ENCODE measurements at regions not wholly inside any gene's neighbourhood (a gene's known extent, or its start where the extent isn't known, plus 50 kb on each side); places are given as distances from the start of the nearest gene placed in this dataset.

- Histone ChIP-seq H3K27ac (no peak overlapping the region), H3K36me3 (no peaks in the 10 kb centered on the region), H3K9me3 (no peaks in the 10 kb centered on the region), H3K4me3 (no peak overlapping the region), H3K4me1 (no peaks in the 10 kb centered on the region), H3K27me3 (no peaks in the 10 kb centered on the region)
- no peak for DNase-seq (ENCODE audit: low spot score in 2 of 2)
- WGBS, 2 donors = 48 to 55% methylated on average over 6 of the region's 6 CpGs
- TF ChIP-seq EP300 (IDR thresholded peaks at IDR 0.05) (no peak), POLR2A (IDR thresholded peaks at IDR 0.05) (no peak)
- TF ChIP-seq, protein P1, sequence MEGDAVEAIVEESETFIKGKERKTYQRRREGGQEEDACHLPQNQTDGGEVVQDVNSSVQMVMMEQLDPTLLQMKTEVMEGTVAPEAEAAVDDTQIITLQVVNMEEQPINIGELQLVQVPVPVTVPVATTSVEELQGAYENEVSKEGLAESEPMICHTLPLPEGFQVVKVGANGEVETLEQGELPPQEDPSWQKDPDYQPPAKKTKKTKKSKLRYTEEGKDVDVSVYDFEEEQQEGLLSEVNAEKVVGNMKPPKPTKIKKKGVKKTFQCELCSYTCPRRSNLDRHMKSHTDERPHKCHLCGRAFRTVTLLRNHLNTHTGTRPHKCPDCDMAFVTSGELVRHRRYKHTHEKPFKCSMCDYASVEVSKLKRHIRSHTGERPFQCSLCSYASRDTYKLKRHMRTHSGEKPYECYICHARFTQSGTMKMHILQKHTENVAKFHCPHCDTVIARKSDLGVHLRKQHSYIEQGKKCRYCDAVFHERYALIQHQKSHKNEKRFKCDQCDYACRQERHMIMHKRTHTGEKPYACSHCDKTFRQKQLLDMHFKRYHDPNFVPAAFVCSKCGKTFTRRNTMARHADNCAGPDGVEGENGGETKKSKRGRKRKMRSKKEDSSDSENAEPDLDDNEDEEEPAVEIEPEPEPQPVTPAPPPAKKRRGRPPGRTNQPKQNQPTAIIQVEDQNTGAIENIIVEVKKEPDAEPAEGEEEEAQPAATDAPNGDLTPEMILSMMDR (IDR thresholded peaks at IDR 0.05) = no peak
Measured at GRCh38 chr13:73610799-73611592, 523.2 kb downstream of the KLF12 start.

- Histone ChIP-seq H3K4me3 (no peak overlapping the region), H3K9me3 (peaks cover 0 to under 1% (median 0%) of the 10 kb centered on the region in 4 donors), H3K36me3 (no peaks in the 10 kb centered on the region), H3K4me1 (no peaks in the 10 kb centered on the region), H3K27me3 (no peaks in the 10 kb centered on the region), H3K27ac (no peak overlapping the region)
- 79 to 83% methylated on average over 7 of the region's 7 CpGs for WGBS, 2 donors
- DNase-seq (ENCODE audit: low spot score in 2 of 2) = no peak
- TF ChIP-seq POLR2A (IDR thresholded peaks at IDR 0.05) (no peak), EP300 (IDR thresholded peaks at IDR 0.05) (no peak)
- TF ChIP-seq, protein P1 (IDR thresholded peaks at IDR 0.05) = no peak
Measured at GRCh38 chr13:73608711-73609485, 525.3 kb downstream of the KLF12 start.

- H3K36me3 ChIP-seq = no peaks in the 10 kb centered on the region
- no peak for TF ChIP-seq POLR2A (IDR thresholded peaks at IDR 0.05)
- 69 to 77% methylated on average over 2 of the region's 2 CpGs for WGBS, 2 donors
Measured at GRCh38 chr13:73608157-73608516, 526.1 kb downstream of the KLF12 start.

DNA sequence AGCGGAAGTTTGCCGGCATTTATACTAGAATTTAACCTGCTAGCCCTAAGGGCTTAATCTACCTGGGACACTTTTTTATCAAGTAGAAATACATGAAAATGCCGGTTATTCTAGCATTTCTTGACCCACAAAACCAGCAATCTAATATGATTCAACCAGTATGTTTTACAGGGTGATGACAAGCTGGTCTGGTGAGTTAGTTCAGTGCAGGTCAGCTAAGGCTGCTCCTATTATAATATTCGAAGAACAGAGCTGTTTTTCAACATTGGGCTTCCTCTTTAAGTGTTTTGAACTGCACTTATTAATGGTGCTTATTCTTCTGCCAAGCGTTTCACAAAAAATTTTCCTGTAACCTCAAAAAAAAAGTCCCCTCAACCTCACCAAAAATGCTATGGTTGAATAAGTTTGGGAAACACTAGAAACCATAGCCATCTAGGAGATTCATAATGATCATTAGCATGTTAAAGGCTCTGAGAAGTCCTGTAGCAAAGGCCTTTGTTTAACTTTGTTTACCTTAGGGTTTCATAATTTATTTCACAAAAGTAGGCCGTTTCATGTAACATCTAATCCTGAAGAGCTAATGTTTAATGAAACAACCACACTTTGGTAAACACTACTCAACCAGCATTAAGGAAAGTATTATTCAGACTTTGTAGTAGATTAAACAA, 526.6 kb downstream of the KLF12 start:
- Histone ChIP-seq H3K36me3 (no peaks in the 10 kb centered on the region), H3K4me3 (no peak overlapping the region), H3K27ac (no peak overlapping the region), H3K9me3 (peaks cover 0 to 2% (median 0%) of the 10 kb centered on the region in 4 donors), H3K4me1 (no peaks in the 10 kb centered on the region), H3K27me3 (no peaks in the 10 kb centered on the region)
- WGBS, 2 donors = 66 to 69% methylated on average over 6 of the region's 6 CpGs
- no peak for TF ChIP-seq POLR2A (IDR thresholded peaks at IDR 0.05)
- TF ChIP-seq, protein P1 (IDR thresholded peaks at IDR 0.05) = no peak
- TF ChIP-seq EP300 (IDR thresholded peaks at IDR 0.05) = no peak
- DNase-seq (ENCODE audit: low spot score in 2 of 2) = no peak

More at GRCh38 chr13:73608157-73608516, 526.1 kb downstream of the KLF12 start:
- H3K9me3 ChIP-seq = peaks cover 0 to 2% (median 0%) of the 10 kb centered on the region in 4 donors
- no peak overlapping the region for H3K27ac ChIP-seq
- no peaks in the 10 kb centered on the region for H3K4me1 ChIP-seq
- no peak overlapping the region for H3K4me3 ChIP-seq
- no peak for DNase-seq (ENCODE audit: low spot score in 2 of 2)
- no peaks in the 10 kb centered on the region for H3K27me3 ChIP-seq

DNA sequence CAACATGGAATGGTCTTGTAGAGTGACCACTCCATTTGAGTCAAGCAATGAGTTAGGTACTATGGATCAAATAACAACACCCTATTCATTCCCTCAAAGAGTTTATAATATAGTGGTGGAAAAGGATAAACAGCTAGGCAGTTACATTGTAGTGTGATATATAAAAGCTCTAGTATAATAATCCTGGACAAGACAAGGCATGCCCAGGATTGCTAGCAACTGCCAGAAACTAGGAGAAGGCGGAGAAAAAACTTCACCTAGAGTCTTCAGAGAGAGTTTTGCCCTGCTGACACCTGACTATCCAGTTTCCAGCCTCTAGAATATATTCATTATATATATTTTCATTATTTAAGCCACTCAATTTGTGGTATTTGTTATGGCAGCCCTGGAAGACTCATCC, 530.6 kb downstream of the KLF12 start:
- no peaks in the 10 kb centered on the region for H3K27me3 ChIP-seq
- 83 to 91% methylated on average over 1 of the region's 1 CpG for WGBS, 2 donors
- no peak overlapping the region for H3K27ac ChIP-seq
- no peaks in the 10 kb centered on the region for H3K36me3 ChIP-seq
- H3K4me3 ChIP-seq = no peak overlapping the region
- peaks cover 0 to 2% (median 0%) of the 10 kb centered on the region in 4 donors for H3K9me3 ChIP-seq
- no peaks in the 10 kb centered on the region for H3K4me1 ChIP-seq
- DNase-seq (ENCODE audit: low spot score in 2 of 2) = no peak
- TF ChIP-seq EP300 (IDR thresholded peaks at IDR 0.05) (no peak), POLR2A (IDR thresholded peaks at IDR 0.05) (no peak)
- TF ChIP-seq, protein P1 (IDR thresholded peaks at IDR 0.05) = no peak
